HPDE6-E6E7 (cell line): ENCODE measurements at regions not wholly inside any gene's neighbourhood (a gene's known extent, or its start where the extent isn't known, plus 50 kb on each side); places are given as distances from the start of the nearest gene placed in this dataset.
"Not testable (repeated sequence)": the region's sequence is repeated elsewhere in the genome, so short reads cannot be mapped to it uniquely, and the experiment has no call there.

Source experiments
- DNase-seq: peaks from one replicate; pipeline ENCODE4 v3.0.0; 2011; ENCODE audit warnings: missing footprints; ENCODE audit errors: extremely low spot score

- DNase-seq = no peak
Measured at GRCh38 chr4:59698041-59698440, 1502.1 kb upstream of the ADGRL3 start.

- DNase-seq = no peak
Measured at GRCh38 chr4:59700651-59701050, 1499.5 kb upstream of the ADGRL3 start.

GRCh38 chr4:59704616-59705015 lies 1495.5 kb upstream of the ADGRL3 start:
- no peak for DNase-seq

- DNase-seq = peak; percentile 13
Measured at GRCh38 chr4:59712470-59712869, 1487.7 kb upstream of the ADGRL3 start.

- not testable (repeated sequence) for DNase-seq
Measured at GRCh38 chr4:59724286-59724685, 1475.8 kb upstream of the ADGRL3 start.

- no peak for DNase-seq
Measured at GRCh38 chr4:59727745-59728144, 1472.4 kb upstream of the ADGRL3 start.

- no peak for DNase-seq
Measured at GRCh38 chr4:59728496-59728895, 1471.6 kb upstream of the ADGRL3 start.

GRCh38 chr4:59729321-59729720 lies 1470.8 kb upstream of the ADGRL3 start:
- DNase-seq = no peak

- no peak for DNase-seq
Measured at GRCh38 chr4:59748433-59748832, 1451.7 kb upstream of the ADGRL3 start.

GRCh38 chr4:59759082-59759825 lies 1440.9 kb upstream of the ADGRL3 start:
- DNase-seq = no peak

GRCh38 chr4:59762344-59762743 lies 1437.8 kb upstream of the ADGRL3 start:
- DNase-seq = no peak

GRCh38 chr4:59770601-59771264 lies 1429.4 kb upstream of the ADGRL3 start:
- no peak for DNase-seq

GRCh38 chr4:59772641-59773139 lies 1427.4 kb upstream of the ADGRL3 start:
- no peak for DNase-seq

- not testable (repeated sequence) for DNase-seq
Measured at GRCh38 chr4:59780271-59780670, 1419.9 kb upstream of the ADGRL3 start.

GRCh38 chr4:59805176-59805575 lies 1395.0 kb upstream of the ADGRL3 start:
- no peak for DNase-seq

- no peak for DNase-seq
Measured at GRCh38 chr4:59814402-59815010, 1385.6 kb upstream of the ADGRL3 start.

GRCh38 chr4:59818656-59819055 lies 1381.5 kb upstream of the ADGRL3 start:
- peak; percentile 4 for DNase-seq

GRCh38 chr4:59823311-59823710 lies 1376.8 kb upstream of the ADGRL3 start:
- DNase-seq = no peak

GRCh38 chr4:59825104-59825503 lies 1375.0 kb upstream of the ADGRL3 start:
- no peak for DNase-seq

GRCh38 chr4:59831746-59832145 lies 1368.4 kb upstream of the ADGRL3 start:
- DNase-seq = no peak

GRCh38 chr4:59834943-59835342 lies 1365.2 kb upstream of the ADGRL3 start:
- DNase-seq = no peak

GRCh38 chr4:59837751-59838150 lies 1362.4 kb upstream of the ADGRL3 start:
- no peak for DNase-seq

- DNase-seq = no peak
Measured at GRCh38 chr4:59838236-59838635, 1361.9 kb upstream of the ADGRL3 start.
